DOHH2 (cell line): ENCODE measurements at regions not wholly inside any gene's neighbourhood (a gene's known extent, or its start where the extent isn't known, plus 50 kb on each side); places are given as distances from the start of the nearest gene placed in this dataset.

Experiments used
- H3F3A ChIP-seq: fragments of 200-600 bp; sonication (generic), shearing (Covaris generic); 2 replicates; pipeline ENCODE4 v1.6.0; 2016; ENCODE audit warnings: antibody characterized with exemption, mild to moderate bottlenecking; ENCODE audit not compliant: control insufficient read depth, insufficient read depth
- H3K27ac ChIP-seq: fragments of 200-600 bp; sonication (generic); 2 replicates; pipeline ENCODE4 v1.5.1; 2014; ENCODE audit warnings: low read depth, mild to moderate bottlenecking, low read length, moderate library complexity
- H3K27me3 ChIP-seq: fragments of 200-600 bp; sonication (generic); 2 replicates; pipeline ENCODE4 v1.6.1; 2014; ENCODE audit warnings: mild to moderate bottlenecking, low read length, mixed read lengths; ENCODE audit not compliant: control insufficient read depth
- H3K36me3 ChIP-seq: fragments of 200-600 bp; sonication (generic); 2 replicates; pipeline ENCODE4 v1.6.1; 2014; ENCODE audit warnings: mild to moderate bottlenecking, low read length, moderate library complexity, mixed read lengths; ENCODE audit not compliant: control insufficient read depth
- H3K4me1 ChIP-seq: fragments of 200-600 bp; sonication (generic); 2 replicates; pipeline ENCODE4 v1.6.1; 2014; ENCODE audit warnings: mild to moderate bottlenecking, low read length, mixed read lengths; ENCODE audit not compliant: control insufficient read depth
- H3K4me2 ChIP-seq: fragments of 200-600 bp; sonication (generic); 2 replicates; pipeline ENCODE4 v1.6.0; 2014; ENCODE audit warnings: mild to moderate bottlenecking, low read length, moderate library complexity
- H3K4me3 ChIP-seq: fragments of 200-600 bp; sonication (generic); 2 replicates; pipeline ENCODE4 v1.5.1; 2014; ENCODE audit warnings: mild to moderate bottlenecking, low read length, mixed read lengths
- H3K79me2 ChIP-seq: fragments of 200-600 bp; sonication (generic); 2 replicates; pipeline ENCODE4 v1.6.1; 2014; ENCODE audit warnings: mild to moderate bottlenecking, low read length, mixed read lengths; ENCODE audit not compliant: control insufficient read depth
- H3K9me2 ChIP-seq: fragments of 200-600 bp; sonication (generic); replicated peaks from 2 replicates; pipeline ENCODE4 v1.6.1; 2014; ENCODE audit warnings: mild to moderate bottlenecking, low read length, mixed read lengths; ENCODE audit not compliant: control insufficient read depth
- H3K9me3 ChIP-seq: fragments of 200-600 bp; sonication (generic); 2 replicates; pipeline ENCODE4 v1.6.1; 2014; ENCODE audit warnings: antibody characterized with exemption, low read length, mixed read lengths; ENCODE audit not compliant: control insufficient read depth, insufficient read depth
- H4K20me1 ChIP-seq: fragments of 200-600 bp; sonication (generic); 2 replicates; pipeline ENCODE4 v1.6.0; 2014; ENCODE audit warnings: low read depth, mild to moderate bottlenecking, antibody characterized with exemption, low read length, moderate library complexity; ENCODE audit not compliant: control insufficient read depth, insufficient read depth
- EZH2phosphoT487 ChIP-seq: fragments of 200-600 bp; sonication (generic); IDR thresholded peaks from 2 replicates; pipeline ENCODE4 v1.6.1; 2017; ENCODE audit warnings: borderline replicate concordance, mild to moderate bottlenecking, antibody characterized with exemption, low read length, moderate library complexity, mixed read lengths
- TF ChIP-seq, protein P1 (sequence below): fragments of 200-600 bp; sonication (generic); IDR thresholded peaks from one replicate; pipeline ENCODE4 v1.5.1; 2014; ENCODE audit warnings: antibody characterized with exemption, mild to moderate bottlenecking, low read depth, low read length; ENCODE audit not compliant: poor library complexity, severe bottlenecking

- H3K9me3 ChIP-seq: no peaks in the 10 kb centered on the region
- H3K9me2 ChIP-seq: no peaks in the 10 kb centered on the region
- H3K4me1 ChIP-seq: no peaks in the 10 kb centered on the region
- no peak overlapping the region for H3K27ac ChIP-seq
- H3K4me3 ChIP-seq: no peak overlapping the region
- no peaks in the 10 kb centered on the region for H4K20me1 ChIP-seq
- H3K79me2 ChIP-seq: no peaks in the 10 kb centered on the region
- no peak overlapping the region for H3K4me2 ChIP-seq
- H3F3A ChIP-seq: no peaks in the 10 kb centered on the region
- H3K36me3 ChIP-seq: no peaks in the 10 kb centered on the region
- no peaks in the 10 kb centered on the region for H3K27me3 ChIP-seq
- no peak for TF ChIP-seq EZH2phosphoT487
- TF ChIP-seq, protein P1, sequence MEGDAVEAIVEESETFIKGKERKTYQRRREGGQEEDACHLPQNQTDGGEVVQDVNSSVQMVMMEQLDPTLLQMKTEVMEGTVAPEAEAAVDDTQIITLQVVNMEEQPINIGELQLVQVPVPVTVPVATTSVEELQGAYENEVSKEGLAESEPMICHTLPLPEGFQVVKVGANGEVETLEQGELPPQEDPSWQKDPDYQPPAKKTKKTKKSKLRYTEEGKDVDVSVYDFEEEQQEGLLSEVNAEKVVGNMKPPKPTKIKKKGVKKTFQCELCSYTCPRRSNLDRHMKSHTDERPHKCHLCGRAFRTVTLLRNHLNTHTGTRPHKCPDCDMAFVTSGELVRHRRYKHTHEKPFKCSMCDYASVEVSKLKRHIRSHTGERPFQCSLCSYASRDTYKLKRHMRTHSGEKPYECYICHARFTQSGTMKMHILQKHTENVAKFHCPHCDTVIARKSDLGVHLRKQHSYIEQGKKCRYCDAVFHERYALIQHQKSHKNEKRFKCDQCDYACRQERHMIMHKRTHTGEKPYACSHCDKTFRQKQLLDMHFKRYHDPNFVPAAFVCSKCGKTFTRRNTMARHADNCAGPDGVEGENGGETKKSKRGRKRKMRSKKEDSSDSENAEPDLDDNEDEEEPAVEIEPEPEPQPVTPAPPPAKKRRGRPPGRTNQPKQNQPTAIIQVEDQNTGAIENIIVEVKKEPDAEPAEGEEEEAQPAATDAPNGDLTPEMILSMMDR: no peak
Observed at GRCh38 chr11:93073026-93073425, 103.6 kb downstream of the MTNR1B start.

DNA sequence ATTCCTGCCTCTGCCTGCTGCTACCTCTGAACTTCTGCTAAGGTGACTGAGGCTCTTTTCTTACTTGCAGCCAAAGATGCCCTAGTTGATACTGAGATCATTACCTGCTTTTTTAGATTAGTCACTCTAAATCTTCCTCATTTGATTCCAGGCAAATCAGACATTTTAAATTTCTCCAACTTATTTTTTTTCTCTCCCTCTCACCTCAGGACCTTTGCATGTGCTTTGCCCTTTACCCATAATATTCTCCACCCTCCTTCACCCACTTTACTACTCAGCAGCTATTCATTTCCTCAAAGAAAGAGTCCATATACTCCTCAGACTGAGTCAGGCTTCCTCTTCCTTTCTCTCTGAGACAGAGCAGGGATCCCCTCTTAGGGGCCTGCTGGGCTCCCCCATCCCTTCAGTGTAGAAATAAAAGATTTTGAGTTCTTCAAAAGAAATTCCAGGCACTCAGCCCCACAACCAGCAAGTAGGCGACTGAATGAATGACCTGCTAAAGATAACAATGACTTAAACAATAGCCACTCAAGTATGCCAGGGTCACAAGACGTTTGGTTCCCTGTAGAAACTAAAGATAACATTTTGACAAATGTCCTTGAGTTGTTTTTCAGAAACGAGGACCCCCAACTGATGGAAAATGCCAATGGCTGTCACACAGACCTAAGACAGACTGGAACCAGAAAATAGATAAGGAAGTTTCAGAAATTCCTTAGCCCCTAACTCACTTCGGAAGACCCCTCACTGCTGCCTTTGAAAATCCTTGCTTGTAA, 104.2 kb downstream of the MTNR1B start:
- H3K79me2 ChIP-seq: no peaks in the 10 kb centered on the region
- H3K4me3 ChIP-seq: no peak overlapping the region
- no peaks in the 10 kb centered on the region for H3K4me1 ChIP-seq
- TF ChIP-seq EZH2phosphoT487: no peak
- TF ChIP-seq, protein P1: no peak
- H3K27me3 ChIP-seq: no peaks in the 10 kb centered on the region
- H4K20me1 ChIP-seq: no peaks in the 10 kb centered on the region
- H3K9me2 ChIP-seq: no peaks in the 10 kb centered on the region
- no peak overlapping the region for H3K27ac ChIP-seq
- H3K4me2 ChIP-seq: no peak overlapping the region
- H3K9me3 ChIP-seq: no peaks in the 10 kb centered on the region
- H3K36me3 ChIP-seq: no peaks in the 10 kb centered on the region
- H3F3A ChIP-seq: no peaks in the 10 kb centered on the region

DNA sequence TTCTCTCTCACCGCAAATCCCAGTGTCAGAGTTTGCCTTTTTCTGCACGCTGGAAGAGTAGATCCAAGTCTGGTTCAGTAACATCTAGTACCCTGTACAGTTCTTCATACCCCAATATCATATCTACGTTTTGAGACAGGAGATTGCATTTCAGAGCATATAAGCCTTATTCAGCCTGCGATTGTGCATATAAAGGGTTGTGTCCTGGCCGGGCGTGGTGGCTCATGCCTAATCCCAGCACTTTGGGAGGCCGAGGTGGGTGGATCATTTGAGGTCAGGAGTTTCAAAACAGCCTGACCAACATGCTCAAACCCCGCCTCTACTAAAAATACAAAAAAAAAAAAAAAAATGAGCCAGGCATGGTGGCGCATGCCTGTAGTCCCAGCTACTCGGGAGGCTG, 104.9 kb downstream of the MTNR1B start:
- no peak overlapping the region for H3K4me3 ChIP-seq
- H3K79me2 ChIP-seq: no peaks in the 10 kb centered on the region
- no peak overlapping the region for H3K27ac ChIP-seq
- no peaks in the 10 kb centered on the region for H3K9me2 ChIP-seq
- no peaks in the 10 kb centered on the region for H3K27me3 ChIP-seq
- H3F3A ChIP-seq: no peaks in the 10 kb centered on the region
- no peaks in the 10 kb centered on the region for H3K9me3 ChIP-seq
- TF ChIP-seq, protein P1: no peak
- no peak for TF ChIP-seq EZH2phosphoT487
- no peaks in the 10 kb centered on the region for H3K4me1 ChIP-seq
- no peak overlapping the region for H3K4me2 ChIP-seq
- no peaks in the 10 kb centered on the region for H4K20me1 ChIP-seq
- no peaks in the 10 kb centered on the region for H3K36me3 ChIP-seq
